Parathyroid adenoma (tissue), 2 donors: ENCODE measurements at regions not wholly inside any gene's neighbourhood (a gene's known extent, or its start where the extent isn't known, plus 50 kb on each side); places are given as distances from the start of the nearest gene placed in this dataset.

ENCODE experiments used
- H2AFZ ChIP-seq: fragments of 300-600 bp; sonication (generic); one replicate; pipeline ENCODE4 v1.7.0; 2017; ENCODE audit warnings: antibody characterized with exemption, mild to moderate bottlenecking
- H3K27ac ChIP-seq: fragments of 300-600 bp; sonication (generic); one replicate; pipeline ENCODE4 v1.7.0; 2017
- H3K27me3 ChIP-seq: fragments of 300-600 bp; sonication (generic); one replicate; pipeline ENCODE4 v1.7.0; 2017; ENCODE audit warnings: low read length; ENCODE audit not compliant: control insufficient read depth, insufficient read depth
- H3K36me3 ChIP-seq: fragments of 300-600 bp; sonication (generic); one replicate; pipeline ENCODE4 v1.7.0; 2017; ENCODE audit warnings: low read length; ENCODE audit not compliant: control insufficient read depth, insufficient read depth
- H3K4me1 ChIP-seq: fragments of 300-600 bp; sonication (generic); one replicate; pipeline ENCODE4 v1.7.0; 2017; ENCODE audit warnings: control low read depth
- H3K4me2 ChIP-seq: fragments of 300-600 bp; sonication (generic); one replicate; pipeline ENCODE4 v1.7.0; 2017; ENCODE audit warnings: low read length
- H3K4me3 ChIP-seq: fragments of 300-600 bp; sonication (generic); one replicate; pipeline ENCODE4 v1.7.0; 2017; ENCODE audit warnings: low read depth, low read length
- H3K79me2 ChIP-seq: fragments of 300-600 bp; sonication (generic); one replicate; pipeline ENCODE4 v1.7.0; 2017; ENCODE audit warnings: control low read depth
- H3K9ac ChIP-seq: fragments of 300-600 bp; sonication (generic); one replicate; pipeline ENCODE4 v1.7.0; 2017; ENCODE audit warnings: mild to moderate bottlenecking
- H3K9me3 ChIP-seq: fragments of 300-600 bp; sonication (generic); one replicate; pipeline ENCODE4 v1.7.0; 2017; ENCODE audit warnings: low read length; ENCODE audit not compliant: control insufficient read depth
- CTCF ChIP-seq: fragments of 300-600 bp; sonication (generic); IDR thresholded peaks from one replicate; pipeline ENCODE4 v1.7.0; 2017; ENCODE audit warnings: antibody characterized with exemption, mild to moderate bottlenecking
- donor health status: primary hyperparathyroidism.

GRCh38 chr1:182210417-182210816 is 148.9 kb upstream of the ZNF648 start:
- no peak overlapping the region for H3K4me2 ChIP-seq
- H3K79me2 ChIP-seq, result no peaks in the 10 kb centered on the region
- no peaks in the 10 kb centered on the region for H3K9me3 ChIP-seq
- TF ChIP-seq CTCF, result no peak
- no peaks in the 10 kb centered on the region for H3K36me3 ChIP-seq
- H3K4me1 ChIP-seq, result no peaks in the 10 kb centered on the region
- no peaks in the 10 kb centered on the region for H3K27me3 ChIP-seq
- no peak overlapping the region for H3K9ac ChIP-seq
- no peak overlapping the region for H2AFZ ChIP-seq
- H3K27ac ChIP-seq, result no peak overlapping the region
- H3K4me3 ChIP-seq, result no peak overlapping the region

GRCh38 chr1:182207300-182207699 is 145.8 kb upstream of the ZNF648 start:
- Histone ChIP-seq H3K36me3 (no peaks in the 10 kb centered on the region), H3K79me2 (no peaks in the 10 kb centered on the region), H3K27ac (no peak overlapping the region), H3K27me3 (no peaks in the 10 kb centered on the region), H3K4me3 (no peak overlapping the region), H3K9ac (no peak overlapping the region), H3K4me1 (no peaks in the 10 kb centered on the region), H2AFZ (no peak overlapping the region), H3K9me3 (no peaks in the 10 kb centered on the region), H3K4me2 (no peak overlapping the region)
- no peak for TF ChIP-seq CTCF

GRCh38 chr1:182206626-182207239 is 145.2 kb upstream of the ZNF648 start:
- no peak overlapping the region for H3K4me2 ChIP-seq
- no peak for TF ChIP-seq CTCF

GRCh38 chr1:182205351-182206022 is 144.0 kb upstream of the ZNF648 start:
- H3K9me3 ChIP-seq, result no peaks in the 10 kb centered on the region
- TF ChIP-seq CTCF, result no peak
- no peak overlapping the region for H3K27ac ChIP-seq
- no peak overlapping the region for H3K4me3 ChIP-seq
- no peaks in the 10 kb centered on the region for H3K4me1 ChIP-seq
- H3K27me3 ChIP-seq, result no peaks in the 10 kb centered on the region
- no peak overlapping the region for H3K9ac ChIP-seq
- no peaks in the 10 kb centered on the region for H3K79me2 ChIP-seq
- H3K36me3 ChIP-seq, result no peaks in the 10 kb centered on the region
- H3K4me2 ChIP-seq, result no peak overlapping the region
- no peak overlapping the region for H2AFZ ChIP-seq

More at GRCh38 chr1:182206626-182207239, 145.2 kb upstream of the ZNF648 start:
- Histone ChIP-seq H3K36me3 (no peaks in the 10 kb centered on the region), H3K9ac (no peak overlapping the region), H2AFZ (no peak overlapping the region), H3K9me3 (no peaks in the 10 kb centered on the region), H3K79me2 (no peaks in the 10 kb centered on the region), H3K27me3 (no peaks in the 10 kb centered on the region), H3K4me1 (no peaks in the 10 kb centered on the region), H3K4me3 (no peak overlapping the region), H3K27ac (no peak overlapping the region)
